Spinal cord (tissue), 9 donors: ENCODE measurements at regions not wholly inside any gene's neighbourhood (a gene's known extent, or its start where the extent isn't known, plus 50 kb on each side); places are given as distances from the start of the nearest gene placed in this dataset.

Experiments used
- DNase-seq, 6 donors: peaks; one replicate each; pipeline versions ENCODE4 v3.0.0 to v3.0.0-alpha.2; 2013 to 2015; ENCODE audit warnings: low spot score in 6 of 6, low read depth in 4 of 6
- H3K27ac ChIP-seq: one replicate; pipeline ENCODE4 v1.5.1; 2013; ENCODE audit warnings: low read depth, low read length, control low read depth
- H3K27me3 ChIP-seq: one replicate; pipeline ENCODE4 v1.6.1; 2013; ENCODE audit warnings: low read length; ENCODE audit not compliant: control insufficient read depth, insufficient read depth
- H3K36me3 ChIP-seq: one replicate; pipeline ENCODE4 v1.6.1; 2013; ENCODE audit warnings: low read length; ENCODE audit not compliant: control insufficient read depth, insufficient read depth
- H3K4me1 ChIP-seq: one replicate; pipeline ENCODE4 v1.6.1; 2013; ENCODE audit warnings: low read length; ENCODE audit not compliant: control insufficient read depth, insufficient read depth
- H3K4me3 ChIP-seq: one replicate; pipeline ENCODE4 v1.5.1; 2013; ENCODE audit warnings: low read depth, low read length, control low read depth
- H3K9me3 ChIP-seq: one replicate; pipeline ENCODE4 v1.6.1; 2013; ENCODE audit warnings: low read length; ENCODE audit not compliant: control insufficient read depth, insufficient read depth
- WGBS: methylation state at CpG from one replicate; pipeline ENCODE4 v1.1.5; 2013; ENCODE audit warnings: missing lambda C conversion rate; ENCODE audit not compliant: insufficient coverage; 5-methylcytosine and 5-hydroxymethylcytosine counted together
- donor health status: healthy.

- DNase-seq: no peak
- peaks cover 14% of the 10 kb centered on the region for H3K36me3 ChIP-seq
- no peaks in the 10 kb centered on the region for H3K27me3 ChIP-seq
- H3K9me3 ChIP-seq: no peaks in the 10 kb centered on the region
- H3K27ac ChIP-seq: peak overlapping the region; percentile 70
- WGBS: 28% methylated on average over 3 of the region's 6 CpGs
- no peak overlapping the region for H3K4me3 ChIP-seq
- H3K4me1 ChIP-seq: peaks cover 76% of the 10 kb centered on the region
Observed at GRCh38 chr1:201736707-201737320, 92.1 kb upstream of the IPO9 start.

GRCh38 chr1:201737352-201738060 lies 91.5 kb upstream of the IPO9 start:
- peak in 1 of 6 donors; percentile 74 for DNase-seq
- H3K27ac ChIP-seq: peak overlapping the region; percentile 70
- peaks cover 76% of the 10 kb centered on the region for H3K4me1 ChIP-seq
- H3K4me3 ChIP-seq: no peak overlapping the region
- H3K36me3 ChIP-seq: peaks cover 14% of the 10 kb centered on the region
- 15% methylated on average over 4 of the region's 5 CpGs for WGBS
- no peaks in the 10 kb centered on the region for H3K27me3 ChIP-seq
- H3K9me3 ChIP-seq: no peaks in the 10 kb centered on the region

DNA sequence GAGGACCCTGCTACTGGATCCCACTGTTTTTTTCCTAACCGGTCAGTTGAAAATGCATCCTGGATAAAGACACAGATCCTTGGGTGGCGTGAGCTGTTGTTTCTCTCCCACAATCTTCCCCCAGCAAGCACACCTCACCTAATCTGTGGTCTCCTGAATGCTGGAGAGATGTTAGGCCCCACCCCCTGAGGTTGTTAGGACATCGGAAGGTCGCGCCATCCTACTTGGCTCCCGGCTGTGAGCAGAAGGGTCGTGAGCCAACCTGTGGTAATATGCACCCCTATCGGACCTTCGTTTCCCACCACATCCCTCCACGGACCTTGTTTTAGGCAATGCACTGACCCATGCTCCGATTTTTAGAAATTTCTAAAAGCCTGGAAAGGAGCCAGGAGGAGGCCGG lies 89.9 kb upstream of the IPO9 start:
- H3K9me3 ChIP-seq: no peaks in the 10 kb centered on the region
- peak overlapping the region; percentile 73 for H3K4me3 ChIP-seq
- H3K27ac ChIP-seq: peak overlapping the region; percentile 43
- H3K4me1 ChIP-seq: peaks cover 78% of the 10 kb centered on the region
- peak in 1 of 6 donors; percentile 60 for DNase-seq
- H3K27me3 ChIP-seq: no peaks in the 10 kb centered on the region
- peaks cover 13% of the 10 kb centered on the region for H3K36me3 ChIP-seq
- WGBS: 20% methylated on average over 11 of the region's 12 CpGs

GRCh38 chr1:201739492-201740085 lies 89.4 kb upstream of the IPO9 start:
- peak overlapping the region; percentile 43 for H3K27ac ChIP-seq
- peaks cover 8% of the 10 kb centered on the region for H3K36me3 ChIP-seq
- no peaks in the 10 kb centered on the region for H3K9me3 ChIP-seq
- peak overlapping the region; percentile 73 for H3K4me3 ChIP-seq
- no peaks in the 10 kb centered on the region for H3K27me3 ChIP-seq
- DNase-seq: peak in 3 of 6 donors; percentile 58 to 95 (median 80)
- peaks cover 74% of the 10 kb centered on the region for H3K4me1 ChIP-seq
- 1% methylated on average over 38 of the region's 38 CpGs for WGBS

DNA sequence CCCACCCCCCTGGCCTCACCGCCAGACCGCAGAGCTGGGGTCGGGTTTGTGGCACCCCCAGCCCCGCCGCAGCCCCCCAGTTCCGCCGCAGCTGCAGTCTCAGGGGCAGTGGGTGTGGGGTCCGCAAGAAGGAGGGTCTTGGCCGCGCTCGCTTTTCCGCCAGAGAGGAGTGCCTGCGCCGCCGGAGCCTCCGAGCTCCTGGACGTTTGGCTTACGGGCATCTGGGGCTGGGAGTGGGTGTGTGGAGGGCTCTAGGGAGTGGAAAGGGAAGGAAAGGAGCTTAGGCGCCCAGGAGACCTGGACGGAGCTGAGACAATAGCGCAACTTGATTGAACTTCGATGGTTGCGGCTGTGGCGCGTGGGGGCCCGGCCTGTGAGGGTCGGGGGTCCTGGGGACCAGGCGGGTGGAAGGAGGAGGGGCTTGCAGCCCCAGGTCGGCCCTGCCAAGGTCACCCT lies 88.8 kb upstream of the IPO9 start:
- Histone ChIP-seq H3K9me3 (no peaks in the 10 kb centered on the region), H3K27me3 (no peaks in the 10 kb centered on the region), H3K4me1 (peaks cover 69% of the 10 kb centered on the region), H3K4me3 (peak overlapping the region; percentile 73), H3K36me3 (peaks cover 4% of the 10 kb centered on the region), H3K27ac (peak overlapping the region; percentile 43)
- 8% methylated on average over 29 of the region's 29 CpGs for WGBS
- peak in 1 of 6 donors; percentile 62 for DNase-seq

DNA sequence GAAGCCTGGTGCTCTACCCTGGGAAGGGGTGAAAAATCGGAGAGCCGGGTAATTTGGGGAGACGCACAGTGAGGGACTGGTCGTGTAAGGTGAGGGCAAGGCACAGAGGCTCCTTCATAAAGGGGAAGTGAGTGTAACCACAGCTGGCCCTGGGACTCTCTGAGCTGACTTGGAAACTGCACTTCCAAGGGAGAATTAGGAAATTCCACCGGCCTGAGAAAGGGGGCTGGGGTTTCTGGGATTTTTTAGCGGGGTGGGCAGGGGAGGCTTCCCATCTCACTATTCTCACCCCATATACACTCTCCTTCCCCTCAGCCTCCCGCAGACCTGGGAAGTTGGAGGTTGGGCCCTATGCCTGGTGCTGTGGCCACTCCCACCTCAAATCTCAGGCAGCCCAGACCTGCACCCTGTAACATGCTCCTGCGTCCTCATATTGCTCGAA lies 88.3 kb upstream of the IPO9 start:
- no peak overlapping the region for H3K27ac ChIP-seq
- peaks cover 4% of the 10 kb centered on the region for H3K36me3 ChIP-seq
- peak overlapping the region; percentile 73 for H3K4me3 ChIP-seq
- H3K9me3 ChIP-seq: no peaks in the 10 kb centered on the region
- no peak for DNase-seq
- no peaks in the 10 kb centered on the region for H3K27me3 ChIP-seq
- 23% methylated on average over 6 of the region's 9 CpGs for WGBS
- H3K4me1 ChIP-seq: peaks cover 65% of the 10 kb centered on the region

GRCh38 chr1:201741763-201742342 lies 87.1 kb upstream of the IPO9 start:
- DNase-seq: no peak
- WGBS: 100% methylated on average over 1 of the region's 3 CpGs
- H3K27ac ChIP-seq: no peak overlapping the region
- peaks cover 6% of the 10 kb centered on the region for H3K36me3 ChIP-seq
- no peaks in the 10 kb centered on the region for H3K27me3 ChIP-seq
- H3K4me3 ChIP-seq: no peak overlapping the region
- H3K9me3 ChIP-seq: no peaks in the 10 kb centered on the region
- peaks cover 57% of the 10 kb centered on the region for H3K4me1 ChIP-seq

DNA sequence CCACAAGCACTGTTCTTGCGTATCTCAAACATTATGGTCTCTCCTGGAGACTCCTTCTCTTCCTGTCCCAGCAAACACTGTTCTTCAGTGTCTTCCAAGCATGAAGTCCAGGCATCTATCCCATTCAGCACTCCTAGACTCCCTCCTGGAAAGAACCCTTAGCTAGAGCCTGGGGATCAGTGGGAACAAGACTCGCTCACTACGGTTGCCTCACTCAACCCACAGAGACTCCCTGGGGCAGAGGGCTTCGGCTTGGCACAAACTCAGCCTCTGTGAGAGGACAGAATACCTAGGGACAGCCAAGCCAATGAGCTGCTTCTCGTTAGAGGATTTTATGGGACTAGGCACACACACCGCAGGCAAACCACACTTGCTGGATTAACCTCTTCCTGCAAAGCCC lies 86.5 kb upstream of the IPO9 start:
- peaks cover 6% of the 10 kb centered on the region for H3K36me3 ChIP-seq
- no peak for DNase-seq
- H3K27ac ChIP-seq: no peak overlapping the region
- peaks cover 54% of the 10 kb centered on the region for H3K4me1 ChIP-seq
- H3K9me3 ChIP-seq: no peaks in the 10 kb centered on the region
- H3K4me3 ChIP-seq: no peak overlapping the region
- H3K27me3 ChIP-seq: no peaks in the 10 kb centered on the region
- WGBS: 48% methylated on average over 4 of the region's 6 CpGs

DNA sequence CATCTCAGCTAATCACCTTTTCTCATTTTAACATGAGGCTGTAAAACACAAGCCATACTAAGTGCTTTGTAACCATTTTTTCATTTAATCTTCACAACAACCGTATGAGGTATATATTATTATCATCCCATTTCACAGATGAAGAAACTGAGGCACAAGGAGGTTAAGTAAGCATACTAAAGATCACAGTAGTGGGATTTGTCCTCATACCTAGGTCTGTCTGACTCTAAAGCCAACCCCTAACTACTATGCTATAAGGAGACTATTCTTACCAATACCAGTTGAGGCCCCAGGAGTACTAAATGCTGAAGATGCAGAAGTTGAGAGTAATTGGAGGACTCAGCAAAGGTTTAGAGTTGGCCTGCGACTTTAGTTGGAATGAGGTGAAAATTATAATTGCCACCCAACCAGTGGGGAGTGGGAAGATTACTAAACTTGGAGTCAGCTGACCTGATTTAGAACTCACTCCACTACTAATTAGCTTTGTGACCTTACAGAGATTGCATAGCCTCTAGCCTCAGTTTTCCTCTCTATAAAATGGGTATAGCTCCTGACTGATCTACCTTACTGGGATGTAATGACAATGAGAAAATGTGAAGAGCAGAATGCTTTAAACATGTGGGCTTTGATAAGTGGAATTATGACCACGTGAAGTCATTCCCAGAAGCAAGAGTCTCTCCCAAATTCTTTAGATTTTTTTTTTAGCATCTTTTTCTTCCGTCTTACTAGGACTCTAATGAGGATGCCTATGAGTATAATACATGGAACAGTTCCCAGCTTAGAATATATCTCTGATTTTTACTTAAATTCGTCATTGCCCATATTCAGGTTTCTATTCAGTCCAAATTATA lies 85.8 kb upstream of the IPO9 start:
- Histone ChIP-seq H3K4me3 (no peak overlapping the region), H3K9me3 (no peaks in the 10 kb centered on the region), H3K27ac (no peak overlapping the region), H3K27me3 (no peaks in the 10 kb centered on the region), H3K36me3 (peaks cover 6% of the 10 kb centered on the region), H3K4me1 (peaks cover 47% of the 10 kb centered on the region)
- no CpG with 5 or more reads among the region's 5 CpGs for WGBS
- no peak for DNase-seq
